ENCODE measurements at regions not wholly inside any gene's neighbourhood (a gene's known extent, or its start where the extent isn't known, plus 50 kb on each side); places are given as distances from the start of the nearest gene placed in this dataset.
"Not testable (repeated sequence)": the region's sequence is repeated elsewhere in the genome, so short reads cannot be mapped to it uniquely, and the experiment has no call there.

- DNase-seq (ENCODE audit: low read depth in 2 of 2) = no peak
Observed at GRCh38 chr6:21918666-21919065, 325.1 kb downstream of the SOX4 start.

GRCh38 chr6:21922086-21922485, 328.5 kb downstream of the SOX4 start:
- DNase-seq (ENCODE audit: low read depth in 2 of 2) = no peak

DNA sequence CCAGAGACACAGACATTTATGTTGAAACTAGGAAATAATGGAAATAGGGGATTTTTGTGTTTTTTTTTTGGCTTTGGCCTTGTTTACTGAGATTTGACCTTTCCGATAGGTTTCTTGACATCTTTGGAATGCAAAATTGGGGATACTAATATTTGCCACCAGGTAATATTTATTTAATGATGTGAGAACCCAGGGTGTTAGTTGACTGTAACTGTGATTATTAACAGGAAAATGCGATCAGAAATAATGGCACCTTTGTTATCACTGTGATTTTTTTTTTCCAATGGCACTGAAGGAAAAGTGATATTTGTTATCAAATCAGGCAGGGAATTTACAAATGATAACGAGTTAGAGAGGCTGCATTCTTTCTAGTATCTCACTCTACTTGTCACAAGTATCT, 330.5 kb downstream of the SOX4 start:
- no peak for DNase-seq (ENCODE audit: low read depth in 2 of 2)

- no peak for DNase-seq (ENCODE audit: low read depth in 2 of 2)
Observed at GRCh38 chr6:21928827-21929226, 335.3 kb downstream of the SOX4 start.

DNA sequence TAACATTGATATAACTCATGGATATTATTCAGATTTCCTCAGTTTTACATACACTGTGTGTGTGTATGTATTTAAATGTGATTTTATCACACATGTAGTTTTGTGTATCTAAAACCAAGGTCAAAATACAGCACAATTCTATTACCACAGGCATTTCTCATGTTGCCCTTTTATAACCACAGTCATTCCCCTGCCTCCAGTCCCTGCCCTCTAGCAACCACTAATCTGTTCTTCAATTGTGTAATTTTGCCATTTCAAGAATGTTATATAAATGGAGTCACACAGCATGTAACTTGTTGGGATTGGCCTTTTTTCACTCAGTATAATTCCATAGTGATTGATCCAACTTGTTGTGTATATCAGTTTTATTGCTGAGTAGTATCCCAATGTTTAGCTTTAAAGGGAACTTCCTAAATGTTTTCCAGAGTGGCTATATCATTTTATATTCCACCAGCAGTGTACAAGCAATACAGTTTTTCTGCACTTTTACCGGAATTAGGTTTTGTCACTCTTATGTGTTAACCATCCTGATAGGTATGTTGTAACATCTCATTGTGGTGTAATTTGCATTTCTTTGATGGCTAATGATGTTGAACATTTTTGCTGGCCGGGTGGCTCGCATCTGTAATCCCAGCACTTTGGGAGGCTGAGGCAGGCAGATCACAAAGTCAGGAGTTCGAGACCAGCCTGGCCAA, 338.2 kb downstream of the SOX4 start:
- DNase-seq (ENCODE audit: low read depth in 2 of 2) = no peak

DNA sequence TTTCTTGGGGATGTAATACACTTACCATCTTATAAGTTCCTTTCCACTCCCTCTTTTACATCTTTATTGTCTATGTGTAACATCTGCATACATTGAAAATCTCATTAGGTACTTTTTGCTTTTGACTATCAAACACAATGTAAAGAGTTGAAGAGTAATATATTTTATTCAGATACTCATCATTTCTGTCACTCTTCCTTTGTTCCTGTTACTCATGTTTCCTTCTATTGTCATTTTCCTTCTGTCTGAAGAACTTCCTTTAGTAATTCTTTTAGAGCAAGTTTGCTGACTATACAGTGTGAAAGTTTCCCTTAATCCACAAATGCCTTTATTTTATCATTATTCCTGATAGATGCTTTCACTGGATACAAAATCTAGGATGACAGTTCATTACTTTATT, 339.8 kb downstream of the SOX4 start:
- no peak for DNase-seq (ENCODE audit: low read depth in 2 of 2)

DNA sequence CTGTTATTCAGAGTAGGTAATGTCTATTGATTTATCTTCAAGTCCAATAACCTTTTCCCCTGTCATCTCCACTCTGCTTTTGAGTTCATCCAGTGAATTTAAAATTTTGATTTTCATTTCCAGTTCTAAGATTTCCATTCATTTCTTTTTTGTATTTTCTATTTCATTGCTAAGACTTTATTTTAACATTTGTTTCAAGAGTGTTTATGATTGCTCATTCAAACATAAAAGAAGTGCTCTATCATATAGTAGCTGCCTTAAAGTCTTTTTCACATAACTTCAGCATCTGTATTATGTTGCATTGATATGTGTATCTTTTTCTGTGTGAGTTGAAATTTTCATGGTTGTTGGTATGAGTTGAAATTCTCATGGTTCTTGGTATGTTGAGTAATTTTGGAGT, 341.6 kb downstream of the SOX4 start:
- DNase-seq (ENCODE audit: low read depth in 2 of 2) = no peak

DNA sequence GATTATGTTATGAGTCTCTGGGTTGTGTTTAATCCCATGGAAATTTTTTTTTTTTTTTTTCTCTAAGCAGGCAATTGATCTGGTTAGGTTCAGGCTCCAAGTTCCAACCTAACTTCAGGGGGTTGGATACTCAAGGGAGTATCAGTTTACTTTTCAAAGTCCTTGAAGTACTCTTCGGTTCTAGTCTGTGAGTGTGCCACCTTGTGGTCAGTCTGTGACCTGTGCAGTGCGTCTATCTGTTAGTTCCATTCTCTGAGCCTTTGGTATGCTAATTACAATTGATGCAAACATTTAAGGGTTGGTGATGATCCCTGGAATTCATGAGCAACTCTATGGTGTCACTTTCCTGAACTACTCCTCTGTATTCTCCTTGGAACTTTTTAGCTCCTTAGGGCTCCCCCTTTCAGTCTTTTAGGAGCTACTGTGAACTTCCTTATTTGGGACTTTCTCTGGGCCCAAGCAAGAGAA, 342.0 kb downstream of the SOX4 start:
- no peak for DNase-seq (ENCODE audit: low read depth in 2 of 2)

- no peak for DNase-seq (ENCODE audit: low read depth in 2 of 2)
Observed at GRCh38 chr6:21937466-21937865, 343.9 kb downstream of the SOX4 start.

DNA sequence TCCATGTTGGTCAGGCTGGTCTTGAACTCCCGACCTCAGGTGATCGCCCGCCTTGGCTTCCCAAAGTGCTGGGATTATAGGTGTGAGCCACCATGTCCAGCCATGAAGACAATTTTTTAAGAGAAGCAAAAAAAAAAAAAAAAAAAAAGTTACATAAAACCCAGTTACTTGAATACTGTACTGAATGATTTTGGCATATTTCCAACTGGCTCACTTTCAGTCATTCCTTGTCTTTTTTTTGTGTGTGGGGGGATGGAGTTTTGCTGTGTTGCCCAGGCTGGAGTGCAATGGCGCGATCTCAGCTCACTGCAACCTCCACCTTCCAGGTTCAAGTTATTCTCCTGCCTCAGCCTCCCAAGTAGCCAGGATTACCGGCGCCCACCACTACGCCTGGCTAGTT, 345.5 kb downstream of the SOX4 start:
- DNase-seq (ENCODE audit: low read depth in 2 of 2) = not testable (repeated sequence)

DNA sequence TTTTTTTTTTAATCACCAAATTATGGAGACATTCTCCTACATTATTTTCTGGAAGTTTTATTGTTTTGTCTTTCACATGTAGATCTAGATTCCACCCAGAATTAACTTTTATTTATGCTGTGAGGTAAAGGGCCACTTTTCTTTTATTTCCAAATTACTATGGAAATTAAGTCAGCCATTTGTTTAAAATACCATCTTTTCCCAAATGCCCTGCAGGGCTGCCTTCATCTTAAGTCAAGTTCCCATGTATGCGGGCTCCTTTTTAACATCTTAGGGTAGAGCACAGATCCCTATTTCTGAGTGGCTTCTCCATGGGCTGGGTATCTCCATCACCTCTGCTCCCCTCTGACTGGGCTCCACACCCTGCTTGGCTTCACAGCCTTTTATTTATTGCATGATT, 348.4 kb downstream of the SOX4 start:
- no peak for DNase-seq (ENCODE audit: low read depth in 2 of 2)

DNA sequence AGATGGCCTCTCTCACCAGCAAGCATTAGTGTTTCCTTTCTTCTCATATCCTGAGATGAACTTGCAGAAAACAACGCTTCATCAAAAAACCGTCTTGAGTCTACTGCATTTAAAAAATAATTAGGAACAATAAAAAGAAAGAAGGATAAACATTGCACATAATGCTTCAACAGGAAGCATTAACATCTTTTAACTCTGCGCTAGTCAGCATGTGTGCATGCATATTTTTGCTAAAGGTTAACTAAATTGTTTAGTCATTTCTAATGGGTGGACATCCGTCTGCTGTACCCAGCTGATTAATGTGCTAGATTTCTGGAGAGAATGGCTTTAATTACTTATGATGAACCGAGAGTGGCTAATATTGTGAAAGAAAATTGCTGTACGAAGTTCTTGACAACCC, 349.3 kb downstream of the SOX4 start:
- DNase-seq (ENCODE audit: low read depth in 2 of 2) = no peak

DNA sequence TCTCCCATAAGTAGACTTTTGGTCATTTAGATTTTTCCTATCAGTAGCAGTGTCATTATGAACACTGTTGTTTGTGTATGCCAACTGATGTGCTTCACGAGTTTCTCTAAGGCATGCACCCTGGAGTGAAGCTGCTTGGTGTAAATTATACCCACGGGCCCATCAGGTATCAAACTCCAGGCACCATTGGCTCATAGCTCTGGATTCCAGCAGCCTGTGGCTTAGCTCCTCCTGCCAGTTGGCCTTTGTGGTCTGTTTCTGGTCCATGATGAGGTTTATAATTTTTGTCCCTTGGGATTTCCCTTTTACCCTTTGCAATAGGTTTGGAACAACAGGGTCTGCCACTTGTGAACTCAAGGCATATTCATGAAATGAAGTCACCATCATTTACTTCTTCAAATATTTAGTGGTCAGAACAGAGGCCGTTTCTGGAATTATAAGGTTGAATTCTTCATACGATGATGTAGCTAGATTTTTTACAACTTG, 350.5 kb downstream of the PRL start:
- no peak for DNase-seq (ENCODE audit: low read depth in 2 of 2)

- DNase-seq (ENCODE audit: low read depth in 2 of 2) = not testable (repeated sequence)
Observed at GRCh38 chr6:21947227-21947626, 349.6 kb downstream of the PRL start.

GRCh38 chr6:21947731-21948386, 349.0 kb downstream of the PRL start:
- DNase-seq (ENCODE audit: low read depth in 2 of 2) = no peak

- no peak for DNase-seq (ENCODE audit: low read depth in 2 of 2)
Observed at GRCh38 chr6:21949211-21949801, 347.5 kb downstream of the PRL start.

DNA sequence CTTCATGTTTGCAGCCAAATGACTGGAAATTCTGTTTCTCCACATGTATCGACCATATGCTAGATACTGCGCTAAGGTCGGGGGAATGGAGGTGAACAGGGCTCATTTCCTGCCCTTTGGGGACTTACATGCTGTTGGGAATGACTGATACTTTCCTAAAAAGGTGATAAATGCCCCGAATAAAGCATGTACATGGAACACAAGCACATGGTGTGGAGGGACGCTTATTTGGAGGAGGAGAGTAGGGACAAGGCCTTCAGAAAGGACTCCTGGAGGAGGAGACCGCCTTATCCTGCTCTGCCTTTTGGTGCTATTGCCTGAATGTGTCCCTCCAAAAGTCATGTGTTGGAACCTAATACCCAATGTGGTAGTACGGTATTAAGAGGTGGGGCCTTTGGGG, 344.5 kb downstream of the PRL start:
- no peak for DNase-seq (ENCODE audit: low read depth in 2 of 2)

DNA sequence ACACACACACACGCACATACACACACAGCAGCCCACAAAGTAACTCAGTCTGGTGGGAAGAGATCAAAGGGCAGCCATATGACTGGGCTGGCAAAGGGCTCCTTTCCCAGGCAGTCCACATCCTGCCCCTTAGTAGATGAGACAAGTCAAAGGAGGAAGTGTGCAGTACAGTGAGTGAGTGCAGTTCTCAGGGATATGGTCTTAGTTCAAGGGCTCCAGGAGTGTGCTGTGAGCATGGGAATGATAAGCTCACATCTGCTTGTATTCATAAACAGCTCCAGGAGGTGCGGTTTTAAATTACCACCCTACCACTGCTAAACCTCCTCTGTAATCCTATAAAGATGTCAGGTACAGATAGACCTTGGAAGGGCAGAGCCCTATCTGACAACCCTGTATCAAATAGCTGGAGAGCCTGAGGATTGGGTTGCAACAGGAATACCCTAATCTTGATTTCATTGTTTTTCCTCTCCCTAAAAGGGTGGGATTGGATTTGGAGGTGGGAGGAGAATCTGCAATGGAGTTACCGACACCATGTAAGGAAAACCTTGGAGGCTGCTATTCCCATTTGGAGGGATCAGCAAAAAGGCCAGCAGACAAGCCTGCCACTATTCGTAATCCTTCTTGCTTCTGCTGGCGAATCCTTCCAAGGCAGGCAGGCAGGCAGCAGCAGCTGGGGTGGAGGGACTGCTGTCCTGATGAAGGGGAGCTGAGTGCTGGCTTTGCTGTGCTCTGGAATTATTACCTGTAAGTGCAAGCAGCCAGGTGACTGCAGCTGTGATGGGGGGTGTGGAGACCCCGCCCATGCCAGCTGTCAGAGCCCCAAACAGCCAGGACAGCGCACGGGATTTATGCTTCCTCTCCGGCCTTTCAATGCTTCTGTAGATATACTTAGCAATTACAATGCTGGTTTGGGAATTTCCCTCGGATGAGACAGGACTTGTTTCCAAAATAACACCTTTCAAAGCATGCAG, 342.7 kb downstream of the PRL start:
- DNase-seq (ENCODE audit: low read depth in 2 of 2) = no peak

GRCh38 chr6:21955053-21955595, 341.7 kb downstream of the PRL start:
- no peak for DNase-seq (ENCODE audit: low read depth in 2 of 2)

DNA sequence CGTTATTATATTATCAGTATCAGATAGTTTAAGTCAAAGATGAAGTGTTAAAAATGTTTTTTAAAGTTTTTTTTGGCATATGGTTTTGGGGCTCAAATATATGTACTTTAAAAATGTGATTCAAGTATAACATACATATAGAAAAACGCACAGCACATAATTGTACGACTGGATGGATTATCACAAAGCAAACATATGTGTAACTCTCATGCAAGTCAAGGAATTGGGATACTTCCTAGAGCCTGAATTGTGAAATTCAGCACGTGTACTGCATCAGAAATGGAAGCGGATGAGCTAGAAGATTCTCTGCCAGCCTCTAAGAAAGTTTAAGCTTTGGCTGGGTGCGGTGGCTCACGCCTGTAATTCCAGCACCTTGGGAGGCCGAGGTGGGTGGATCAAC, 340.9 kb downstream of the PRL start:
- no peak for DNase-seq (ENCODE audit: low read depth in 2 of 2)

- DNase-seq (ENCODE audit: low read depth in 2 of 2) = no peak
Observed at GRCh38 chr6:21958428-21958827, 338.4 kb downstream of the PRL start.

DNA sequence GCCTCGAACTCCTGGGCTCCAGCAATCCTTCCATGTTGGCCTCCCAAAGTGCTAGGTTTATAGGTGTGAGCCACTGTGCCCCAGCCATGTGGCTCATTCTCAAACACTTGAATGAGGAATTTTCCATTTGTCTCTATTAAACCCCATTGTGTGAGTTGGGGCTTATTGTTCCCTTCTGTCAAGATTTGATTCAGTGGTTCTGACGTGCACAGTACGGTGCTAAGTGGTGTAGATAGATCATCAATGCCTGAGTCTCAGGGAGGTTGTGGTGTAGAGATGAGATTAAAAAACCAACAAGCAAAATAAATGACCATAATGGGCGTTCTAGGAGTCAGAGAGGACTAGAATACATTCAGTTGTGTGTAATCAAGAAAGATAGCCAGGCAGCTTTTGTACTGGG, 335.6 kb downstream of the PRL start:
- DNase-seq (ENCODE audit: low read depth in 2 of 2) = no peak
